NCI-H524 treated with DMSO at 0.1 percent for 48 hours (cell line): ENCODE measurements at regions not wholly inside any gene's neighbourhood (a gene's known extent, or its start where the extent isn't known, plus 50 kb on each side); places are given as distances from the start of the nearest gene placed in this dataset.
A peak's percentile ranks its signal among the peaks of the same experiment; 100 is the strongest.
"Not testable (repeated sequence)": the region's sequence is repeated elsewhere in the genome, so short reads cannot be mapped to it uniquely, and the experiment has no call there.

Experiments
- DNase-seq: peaks from one replicate; lab custom pipeline; 2025; lab: John Stamatoyannopoulos, UW

DNA sequence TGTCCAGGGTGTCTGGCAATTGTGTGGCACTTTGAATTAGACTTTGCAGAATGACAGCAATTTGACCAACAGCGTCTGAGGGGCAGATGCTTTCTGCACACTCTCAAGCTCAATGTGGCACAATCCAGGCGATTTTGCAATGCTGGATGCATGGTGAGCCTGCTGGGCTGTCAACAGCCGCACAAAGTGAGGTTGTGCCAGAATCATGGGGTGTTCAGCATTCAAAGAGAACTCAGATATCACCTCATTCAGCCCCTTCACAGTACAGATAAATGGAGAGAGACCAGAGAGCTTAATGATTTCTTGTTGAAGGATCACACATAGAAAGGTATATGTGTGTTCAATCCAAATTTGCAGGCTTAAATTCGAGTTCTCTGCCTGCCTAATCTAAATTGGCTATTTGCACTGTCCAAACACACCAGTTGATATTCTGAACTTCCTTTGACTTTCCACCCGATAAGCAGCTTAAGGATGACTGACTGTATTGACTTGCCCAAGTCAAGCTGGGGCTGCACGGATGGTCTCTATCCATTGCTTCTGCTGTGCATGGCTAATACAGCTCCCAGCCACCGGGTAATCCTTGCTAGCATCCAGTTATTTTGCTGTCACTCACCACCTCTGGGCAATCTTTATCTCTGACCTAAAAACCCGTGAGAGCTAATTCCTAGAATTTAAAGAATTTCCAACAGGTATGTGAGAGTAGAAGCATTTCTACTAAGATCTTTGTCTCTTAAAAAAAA is 157.9 kb upstream of the TAS2R1 start:
- DNase-seq = no peak

DNA sequence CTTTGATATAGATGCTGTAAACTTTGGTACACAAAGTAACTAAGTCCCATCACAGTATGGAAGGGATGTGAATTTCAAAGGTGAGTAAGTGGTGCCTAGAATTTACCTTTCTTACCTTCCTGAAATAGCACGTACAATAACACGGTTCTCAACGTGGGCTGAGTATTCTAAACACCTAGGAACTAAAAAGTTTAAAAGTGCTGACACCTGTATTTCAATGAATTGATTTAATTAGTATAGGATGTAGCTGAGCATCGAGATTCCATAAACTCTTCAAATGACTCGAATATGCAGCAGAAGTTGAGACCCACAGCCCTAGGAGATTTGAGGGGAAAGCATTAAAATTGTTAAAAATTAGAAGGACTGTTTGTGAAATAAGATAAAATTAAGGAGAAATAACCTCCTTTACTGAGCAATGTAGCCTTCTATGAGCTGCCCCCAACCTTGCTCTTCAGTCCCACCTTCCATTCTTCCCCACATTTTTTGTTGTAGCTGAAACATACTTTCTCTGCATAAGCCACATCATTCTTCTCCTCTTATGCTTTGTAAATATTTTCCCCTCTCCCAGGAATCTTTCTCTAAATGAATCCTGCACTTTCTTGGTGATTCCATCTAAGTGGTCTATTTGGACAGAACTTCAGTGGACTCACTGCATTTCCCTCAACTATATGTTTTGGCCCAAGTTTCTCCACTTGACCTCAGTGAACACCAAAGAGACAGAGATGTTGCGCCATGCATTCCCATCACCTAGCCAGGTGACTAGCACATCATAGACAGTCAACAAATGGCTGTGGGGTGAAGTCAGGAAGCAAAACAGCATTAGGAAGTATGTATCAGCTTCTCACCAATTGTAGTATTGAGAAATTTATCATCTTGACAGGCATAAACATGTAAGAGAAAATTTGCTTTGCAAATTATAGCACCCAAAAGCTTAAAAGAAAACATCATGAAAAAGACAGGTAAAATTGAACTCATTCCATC is 156.5 kb upstream of the TAS2R1 start:
- DNase-seq = no peak

DNA sequence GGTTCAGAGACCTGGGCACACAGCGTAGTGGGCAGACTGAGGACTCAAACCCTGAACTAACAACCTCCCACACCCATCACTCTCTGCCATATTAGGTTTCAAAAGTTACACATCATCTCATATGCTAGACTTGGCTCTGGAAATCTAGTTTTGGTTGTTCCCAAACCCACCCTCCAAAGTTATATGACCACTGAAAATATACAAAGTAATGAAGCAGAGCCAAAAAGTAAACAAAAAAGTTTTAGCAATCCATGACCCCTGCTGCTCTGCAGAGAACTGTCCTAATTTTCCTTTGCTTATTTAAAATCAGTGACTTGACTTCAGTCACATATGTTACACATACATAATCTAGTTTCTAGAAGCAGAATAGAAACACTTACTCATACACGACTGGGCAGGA is 155.6 kb upstream of the TAS2R1 start:
- no peak for DNase-seq

DNA sequence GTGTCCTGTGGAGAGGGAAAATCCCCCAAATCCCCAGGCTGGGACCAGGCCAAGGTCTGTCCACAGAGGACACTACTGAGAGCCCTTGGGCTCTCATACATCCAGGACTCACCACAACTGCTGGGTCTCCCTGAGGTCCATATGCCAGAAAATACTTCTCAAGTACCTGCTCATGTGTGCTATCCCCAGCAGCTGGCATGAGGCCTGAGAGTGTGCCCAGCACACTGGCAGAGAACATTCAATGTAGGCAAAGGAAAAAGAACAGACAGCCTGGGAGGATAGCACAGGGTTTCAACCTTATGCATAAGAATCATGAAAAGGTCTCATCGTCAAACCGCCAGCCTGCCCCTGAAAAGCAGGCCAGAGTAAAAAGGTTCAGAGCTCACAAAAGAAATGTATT is 154.1 kb upstream of the TAS2R1 start:
- DNase-seq = peak; percentile 81

DNA sequence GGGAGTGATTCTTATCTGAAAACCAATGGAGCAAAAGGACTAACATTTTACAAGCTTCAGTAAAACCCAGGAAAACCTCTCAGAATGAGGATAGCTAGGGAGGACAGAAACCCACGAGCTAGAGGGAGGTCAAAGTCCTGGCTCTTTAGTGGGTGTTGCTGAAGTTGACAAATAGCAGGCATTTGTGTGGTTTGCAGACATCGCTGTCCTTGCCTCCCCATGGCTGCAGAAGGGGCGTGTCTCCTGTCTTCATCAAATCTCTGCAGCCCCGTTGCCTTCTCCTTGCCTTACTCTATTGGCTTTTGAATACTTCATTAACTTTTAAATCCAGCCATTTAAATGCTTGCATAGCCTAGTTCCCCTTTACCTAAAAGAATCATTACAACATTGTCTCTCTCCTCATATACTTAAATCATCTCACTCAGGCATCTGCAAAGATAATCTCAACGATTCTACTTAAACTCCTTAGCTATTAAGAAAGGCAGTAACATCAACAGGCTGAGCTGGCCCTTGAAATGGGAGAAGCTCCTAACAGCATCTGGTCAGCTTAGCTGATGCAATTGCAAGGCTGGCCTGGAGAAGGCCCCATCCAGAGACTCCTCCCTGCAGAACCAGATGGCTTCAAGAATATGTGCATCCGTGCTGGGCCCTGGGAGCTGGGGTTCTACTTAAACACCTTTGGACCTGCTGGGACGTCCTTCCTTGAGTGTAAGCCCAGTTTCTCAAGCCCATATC is 152.8 kb upstream of the TAS2R1 start:
- peak; percentile 99 for DNase-seq

DNA sequence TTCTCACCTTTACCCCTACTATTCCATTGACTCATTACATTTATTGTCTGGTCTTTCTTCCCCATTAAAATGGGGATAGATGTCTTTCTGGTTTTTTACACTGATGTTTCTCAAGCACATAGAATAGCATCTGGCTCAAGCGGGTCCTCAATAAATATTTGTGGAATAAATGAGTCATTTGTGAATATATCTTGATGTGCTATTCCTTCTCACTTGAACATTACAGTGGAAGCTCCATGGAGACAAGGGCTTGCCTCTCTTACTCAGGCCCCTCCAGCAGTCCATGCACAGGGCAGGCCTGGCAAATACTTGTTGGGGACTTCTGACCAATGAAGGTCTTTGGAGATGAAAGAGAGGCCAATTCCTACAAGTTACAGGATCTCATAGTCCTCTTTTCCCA is 151.7 kb upstream of the TAS2R1 start:
- no peak for DNase-seq

DNA sequence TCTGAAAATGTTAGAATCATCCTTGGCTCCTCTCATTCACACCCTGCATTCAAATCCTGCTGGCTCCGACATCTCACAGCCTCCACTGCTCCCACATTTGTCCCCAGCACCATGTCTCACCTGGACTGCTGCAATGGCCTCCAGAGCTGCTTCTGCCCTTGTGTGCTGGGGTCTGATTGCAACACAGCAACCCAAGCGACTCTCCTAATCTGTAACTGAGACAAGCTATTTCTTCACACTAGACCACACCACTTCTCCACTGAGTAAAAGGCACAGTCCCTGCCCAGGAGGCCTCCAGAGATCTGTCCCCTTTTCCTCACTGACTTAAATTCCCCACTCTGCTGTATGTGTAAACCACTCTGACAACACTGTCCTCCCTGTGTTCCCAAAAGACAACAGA is 151.1 kb upstream of the TAS2R1 start:
- DNase-seq = no peak

DNA sequence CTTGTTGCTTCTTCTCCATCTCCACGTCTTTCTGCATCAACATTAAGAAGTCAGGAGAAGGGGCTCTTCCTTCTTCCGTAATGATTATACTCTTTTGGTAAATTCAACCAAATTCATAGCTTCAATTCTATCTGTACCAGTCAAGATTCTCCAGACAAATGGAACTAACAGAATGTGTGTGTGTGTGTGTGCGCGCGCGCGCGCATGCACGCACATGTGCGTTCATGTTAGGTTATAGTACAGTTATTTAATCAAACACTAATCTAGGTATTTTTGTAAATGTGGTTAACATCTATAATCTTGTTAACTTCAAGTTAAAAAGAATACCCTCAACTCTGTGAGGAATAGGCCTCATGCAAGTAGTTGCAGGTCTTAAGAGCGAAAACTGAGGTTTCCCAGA is 150.3 kb upstream of the TAS2R1 start:
- DNase-seq = no peak

DNA sequence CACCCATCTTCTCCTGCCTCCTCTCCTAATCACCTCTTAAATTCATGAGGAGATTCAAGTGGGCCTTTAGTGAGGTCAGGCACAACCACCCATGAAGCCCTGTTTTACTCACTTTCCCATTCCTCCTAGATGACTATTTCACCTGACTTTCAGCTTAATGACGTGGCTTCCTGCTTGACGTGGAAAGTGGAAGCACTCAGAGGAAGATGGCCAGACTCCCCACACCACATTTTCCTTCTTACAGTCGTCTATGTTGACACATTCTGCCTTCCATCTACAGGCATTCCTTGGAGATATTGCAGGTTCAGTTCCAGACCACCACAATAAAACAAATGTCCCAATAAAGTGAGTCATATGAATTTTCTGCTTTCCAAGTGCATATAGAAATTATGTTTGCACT is 146.4 kb upstream of the TAS2R1 start:
- no peak for DNase-seq

DNA sequence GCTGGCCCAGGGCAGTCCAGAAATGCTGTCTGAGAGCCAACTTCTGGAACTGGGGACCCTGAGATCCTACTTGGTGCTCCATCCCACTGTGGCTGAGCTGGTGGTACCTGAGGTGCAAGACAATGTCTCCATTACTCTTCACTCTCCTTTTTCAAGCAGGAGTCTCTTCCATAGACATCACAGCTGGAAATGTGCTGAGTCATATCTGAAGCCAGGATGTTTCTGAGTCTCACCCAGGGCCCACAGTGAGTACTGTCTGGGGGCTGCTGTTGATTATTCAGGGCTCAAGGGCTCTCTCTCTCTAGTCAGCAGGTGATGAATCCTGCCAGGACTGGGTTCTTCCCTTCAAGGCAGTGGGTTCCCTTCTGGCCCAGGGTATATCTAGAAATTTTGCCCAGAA is 145.2 kb upstream of the TAS2R1 start:
- DNase-seq = no peak

DNA sequence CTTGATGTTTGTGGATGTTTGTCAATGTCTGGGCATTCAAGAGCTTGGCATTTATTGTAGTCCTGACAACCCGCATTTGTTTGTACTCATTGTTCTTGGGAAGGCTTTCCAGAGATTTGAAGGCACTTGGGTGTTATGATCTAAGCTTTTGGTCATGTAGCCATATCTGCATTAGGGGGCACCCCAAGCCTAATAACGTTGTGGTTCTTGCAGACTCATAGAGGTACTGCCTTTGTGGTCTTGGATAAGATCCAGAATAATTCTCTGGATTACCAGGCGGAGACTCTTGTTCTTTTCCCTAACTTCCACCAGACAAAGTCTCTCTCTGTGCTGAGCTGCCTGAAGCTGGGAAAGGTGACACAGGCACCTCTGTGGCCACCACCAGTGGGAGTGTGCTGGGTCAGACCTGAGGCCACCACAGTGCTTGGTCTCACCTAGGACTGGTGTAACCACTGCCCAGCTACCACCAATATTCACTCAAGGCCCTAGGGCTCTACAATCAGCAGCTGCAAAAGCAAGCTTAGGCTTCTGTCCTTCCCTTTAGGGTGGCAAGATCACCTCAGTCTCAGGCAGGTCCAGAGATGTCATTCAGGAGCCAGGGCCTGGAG is 144.4 kb upstream of the TAS2R1 start:
- no peak for DNase-seq

DNA sequence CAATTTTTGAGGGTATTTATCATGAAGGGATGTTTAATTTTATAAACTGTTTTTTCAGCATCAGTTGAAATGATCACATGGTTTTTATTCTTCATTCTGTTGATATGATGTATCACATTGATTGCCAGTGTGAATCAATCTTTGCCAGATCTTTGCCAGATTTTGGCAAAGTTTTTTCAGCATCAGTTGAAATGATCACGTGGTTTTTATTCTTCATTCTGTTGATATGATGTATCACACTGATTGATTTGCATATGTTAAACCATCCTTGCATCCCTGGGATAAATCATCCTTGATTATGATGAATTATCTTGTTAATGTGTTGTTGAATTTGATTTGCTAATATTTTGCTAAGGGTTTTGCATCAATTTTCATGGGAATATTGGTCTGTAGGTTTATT is 140.9 kb upstream of the TAS2R1 start:
- DNase-seq = no peak

DNA sequence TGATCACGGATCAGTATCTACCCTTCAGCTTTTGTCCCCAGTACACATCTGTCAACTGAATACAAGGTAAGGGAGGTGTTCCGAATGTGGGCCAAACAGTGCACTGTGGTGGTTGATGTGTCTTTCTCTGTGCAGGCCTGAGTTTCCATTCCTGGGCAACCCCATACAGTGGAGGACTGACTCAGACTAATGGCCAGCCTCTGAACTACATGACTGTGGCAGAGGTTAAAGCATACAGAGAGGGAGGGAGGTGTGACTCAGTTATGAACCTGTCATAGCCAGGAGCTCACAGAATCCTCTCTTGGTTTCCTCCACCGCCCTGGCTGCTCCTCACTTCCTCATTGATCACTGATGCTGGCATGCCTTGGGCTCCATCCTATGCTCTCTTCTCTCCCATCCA is 136.4 kb upstream of the TAS2R1 start:
- DNase-seq = no peak

DNA sequence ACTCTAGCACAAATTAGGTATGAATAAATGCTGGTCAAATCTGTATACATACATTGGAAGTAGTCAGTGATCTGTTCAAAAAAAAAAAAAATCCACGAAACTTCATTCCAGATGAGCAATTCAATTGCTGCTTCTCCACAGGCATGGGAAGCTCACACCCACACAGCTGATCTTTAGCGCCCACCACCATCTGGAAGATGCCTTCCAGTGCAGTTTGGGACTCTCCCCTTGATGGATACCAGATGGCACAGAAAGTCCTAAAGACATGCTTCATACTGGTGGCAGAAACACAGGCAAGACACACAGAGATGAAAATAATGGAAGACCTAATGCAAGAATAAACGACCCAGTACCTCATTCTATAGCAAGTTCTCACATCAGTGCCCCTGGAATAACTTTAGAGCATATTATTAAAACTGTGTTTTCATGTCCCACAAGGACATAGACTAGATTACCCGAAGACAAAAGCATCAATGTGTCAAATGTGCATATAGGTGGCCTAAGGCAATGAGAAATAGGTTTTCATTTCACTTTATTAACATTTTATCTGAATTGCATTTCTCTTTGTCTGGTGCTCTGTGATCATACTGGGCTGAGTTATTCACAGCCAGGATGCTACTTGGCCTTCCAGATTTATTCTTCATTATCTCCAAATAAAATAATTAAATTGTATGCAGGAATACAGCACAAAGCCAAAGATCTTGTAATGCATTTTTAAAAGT is 135.4 kb upstream of the TAS2R1 start:
- peak; percentile 85 for DNase-seq

DNA sequence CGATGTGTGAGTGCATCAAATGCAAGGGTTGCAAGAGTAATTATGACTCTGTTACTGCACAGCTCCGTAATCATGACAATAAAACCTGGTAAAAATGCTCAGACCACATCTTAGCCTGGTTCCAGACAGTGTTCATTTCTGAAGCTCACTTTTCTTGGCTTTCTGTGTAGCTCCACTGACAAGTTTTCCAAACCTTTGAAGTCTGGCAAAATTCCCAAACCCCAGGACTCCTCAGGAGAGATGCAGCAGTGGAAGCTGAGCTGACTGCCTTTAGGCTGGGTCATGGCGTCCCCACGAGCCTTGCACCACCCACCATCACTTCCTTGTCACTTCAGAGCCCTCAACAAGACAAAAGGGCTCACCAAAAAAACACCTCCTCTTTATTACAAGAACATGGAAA is 131.6 kb upstream of the TAS2R1 start:
- DNase-seq = no peak

DNA sequence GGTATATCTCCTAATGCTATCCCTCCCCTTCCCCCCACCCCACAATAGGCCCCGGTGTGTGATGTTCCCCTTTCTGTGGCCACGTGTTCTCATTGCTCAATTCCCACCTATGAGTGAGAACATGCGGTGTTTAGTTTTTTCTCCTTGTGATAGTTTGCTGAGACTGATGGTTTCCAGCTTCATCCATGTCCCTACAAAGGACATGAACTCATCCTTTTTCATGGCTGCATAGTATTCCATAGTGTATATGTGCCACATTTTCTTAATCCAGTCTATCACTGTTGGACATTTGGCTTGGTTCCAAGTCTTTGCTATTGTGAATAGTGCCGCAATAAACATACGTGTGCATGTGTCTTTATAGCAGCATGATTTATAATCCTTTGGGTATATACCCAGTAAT is 122.5 kb upstream of the TAS2R1 start:
- not testable (repeated sequence) for DNase-seq

DNA sequence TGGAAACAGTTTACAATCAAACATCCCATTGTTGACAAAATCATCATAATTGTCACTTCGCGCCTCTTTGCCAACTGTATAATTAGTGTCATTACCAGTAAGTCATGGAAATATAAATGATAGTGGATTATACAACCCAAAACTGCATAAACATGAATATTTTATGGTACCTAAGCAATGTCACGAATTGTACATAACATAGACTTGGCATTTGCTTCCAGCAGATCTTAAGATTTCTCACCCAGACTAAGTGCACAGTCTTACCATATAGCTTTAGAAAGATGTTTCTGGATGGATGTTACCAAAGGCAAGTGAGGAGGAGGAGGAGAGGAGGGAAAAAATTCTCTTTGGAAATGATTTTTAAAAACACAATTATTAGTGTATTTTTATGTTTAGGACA is 113.4 kb upstream of the TAS2R1 start:
- no peak for DNase-seq

DNA sequence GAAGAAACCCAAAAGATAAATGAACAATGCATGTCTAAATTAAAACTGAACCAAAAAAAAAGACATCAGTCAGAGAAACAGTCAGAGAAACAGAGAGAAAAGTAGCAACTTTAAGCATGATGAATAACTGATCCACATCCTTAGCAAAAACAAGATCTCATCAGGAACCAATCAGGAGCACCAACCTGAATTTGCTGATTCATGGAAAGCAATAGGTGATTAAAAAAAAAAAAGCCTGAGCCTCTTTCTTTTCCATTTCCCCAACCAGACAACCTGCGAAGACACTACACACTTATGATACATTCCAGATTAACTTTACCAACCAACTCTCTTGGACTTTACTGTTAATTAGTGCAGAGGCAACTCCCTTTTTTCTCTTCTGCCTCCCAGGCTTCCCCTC is 112.7 kb upstream of the TAS2R1 start:
- no peak for DNase-seq

DNA sequence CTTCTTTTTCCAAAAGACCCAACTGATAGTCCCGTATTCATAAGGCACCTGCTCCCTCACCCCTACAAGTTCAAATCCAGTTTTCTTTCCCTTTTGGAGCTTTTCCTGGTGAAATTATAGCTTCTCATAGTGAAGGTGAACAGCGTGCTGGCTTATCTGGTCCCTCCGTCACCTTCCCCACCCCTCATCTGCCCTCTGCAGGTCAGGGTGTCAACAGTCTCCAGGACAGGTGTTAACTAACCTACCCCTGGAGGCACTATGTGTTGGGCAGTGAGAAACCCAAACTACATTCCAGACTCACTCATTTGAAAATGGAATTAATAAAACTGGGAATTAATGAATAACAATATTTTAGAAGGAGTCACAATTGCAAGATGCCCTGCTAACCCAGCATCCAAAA is 109.0 kb upstream of the TAS2R1 start:
- DNase-seq = no peak

DNA sequence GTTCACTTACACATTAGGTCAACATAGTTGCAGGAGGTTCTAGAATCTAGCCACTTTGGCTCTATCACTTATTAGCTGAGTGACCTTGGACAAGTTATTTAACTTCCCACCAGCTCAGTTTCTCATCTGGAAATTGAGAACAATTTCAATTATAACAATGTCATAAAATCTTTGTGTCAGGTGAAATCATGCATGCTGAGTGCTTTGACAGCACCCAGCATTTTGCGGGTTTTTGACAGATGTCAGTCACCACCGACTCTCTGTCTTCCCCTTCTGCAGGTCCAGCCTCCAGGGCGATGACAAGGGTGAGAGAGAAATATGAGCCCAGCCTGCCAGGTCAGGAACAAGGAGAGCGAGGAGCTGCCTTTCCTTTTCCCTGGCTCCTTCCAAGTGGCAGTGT is 107.1 kb upstream of the TAS2R1 start:
- DNase-seq = no peak

DNA sequence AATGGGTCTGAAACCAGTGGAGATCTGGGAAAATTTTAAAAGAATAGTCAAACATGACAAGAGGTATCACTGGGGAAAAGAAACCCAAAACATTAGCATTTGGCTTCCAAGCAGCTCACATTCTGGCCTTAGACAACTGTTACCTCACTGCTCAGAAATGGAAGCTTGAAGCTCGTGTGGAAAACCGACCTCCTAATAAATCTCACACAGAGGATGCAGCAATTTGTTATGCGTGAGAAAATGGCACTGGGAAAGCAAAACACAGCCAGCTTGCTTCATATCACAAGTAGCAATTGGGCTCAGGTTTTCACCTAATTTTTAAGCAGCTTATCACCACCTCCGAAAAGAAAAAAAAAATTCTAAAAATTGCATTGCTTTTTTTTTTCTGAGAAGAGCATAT is 103.3 kb upstream of the TAS2R1 start:
- DNase-seq = no peak

DNA sequence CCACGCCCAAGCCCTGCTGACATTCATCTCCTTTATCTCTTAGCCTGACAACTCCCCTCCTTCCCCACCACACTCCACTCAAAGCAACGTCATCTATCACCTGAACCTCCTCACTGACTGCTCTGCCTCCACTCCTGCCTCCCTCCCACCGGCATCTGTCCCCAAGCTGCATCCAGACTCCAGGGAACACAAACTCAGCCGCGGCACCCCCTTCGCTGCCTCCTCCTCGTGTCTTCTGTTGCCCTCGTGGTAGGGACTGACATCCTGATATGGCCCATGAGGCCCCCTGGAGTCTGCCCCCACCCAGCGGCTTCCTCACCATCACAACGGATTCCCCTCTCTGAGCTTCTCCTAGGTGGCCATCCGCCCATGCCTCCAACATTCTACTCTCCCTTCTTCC is 101.0 kb upstream of the TAS2R1 start:
- DNase-seq = no peak
